Superior temporal gyrus (tissue), 1 donor: ENCODE measurements at regions not wholly inside any gene's neighbourhood (a gene's known extent, or its start where the extent isn't known, plus 50 kb on each side); places are given as distances from the start of the nearest gene placed in this dataset.

Source experiments
- DNase-seq: peaks from one replicate; pipeline ENCODE4 v3.0.0-alpha.2; 2016; ENCODE audit errors: extremely low spot score

DNA sequence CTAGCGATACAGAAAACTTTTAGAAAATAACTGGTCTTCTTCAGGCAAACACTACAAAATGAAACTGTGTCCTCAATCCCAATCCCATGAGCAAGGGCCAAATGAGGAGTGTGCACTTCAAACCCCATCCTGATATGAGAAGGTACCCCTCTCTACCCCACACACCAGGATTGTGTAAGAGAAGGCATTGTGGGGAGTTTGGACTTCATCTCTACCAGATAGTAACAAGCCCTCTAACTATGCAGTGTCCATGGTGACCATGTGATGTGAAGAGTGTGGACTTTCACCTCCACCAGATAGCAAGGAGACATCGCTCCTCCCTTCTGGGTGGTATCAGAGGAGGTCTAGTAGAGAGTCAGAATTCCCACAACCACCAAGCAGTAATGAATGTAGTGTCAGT is 769.3 kb downstream of the MECOM start:
- no peak for DNase-seq

DNA sequence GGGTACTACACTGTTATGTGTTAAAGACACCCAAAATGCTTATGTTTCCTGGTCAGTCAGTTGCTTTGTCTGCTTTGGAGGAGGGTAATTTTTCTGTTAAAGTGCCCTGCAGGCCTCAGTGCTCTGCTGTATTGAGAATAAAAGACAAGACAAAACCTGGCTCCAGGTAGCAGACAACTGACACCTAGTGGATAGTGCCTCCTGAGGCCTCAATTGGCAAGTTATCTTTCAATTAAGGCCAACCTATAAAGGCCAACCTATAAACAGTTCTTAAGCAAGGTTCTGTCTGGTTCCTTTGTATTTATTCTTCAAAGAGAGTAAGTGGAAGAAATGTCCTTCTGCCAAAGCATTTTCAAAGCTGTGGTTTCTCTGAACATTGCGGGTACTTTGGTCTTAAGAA is 773.8 kb downstream of the MECOM start:
- DNase-seq, result no peak

DNA sequence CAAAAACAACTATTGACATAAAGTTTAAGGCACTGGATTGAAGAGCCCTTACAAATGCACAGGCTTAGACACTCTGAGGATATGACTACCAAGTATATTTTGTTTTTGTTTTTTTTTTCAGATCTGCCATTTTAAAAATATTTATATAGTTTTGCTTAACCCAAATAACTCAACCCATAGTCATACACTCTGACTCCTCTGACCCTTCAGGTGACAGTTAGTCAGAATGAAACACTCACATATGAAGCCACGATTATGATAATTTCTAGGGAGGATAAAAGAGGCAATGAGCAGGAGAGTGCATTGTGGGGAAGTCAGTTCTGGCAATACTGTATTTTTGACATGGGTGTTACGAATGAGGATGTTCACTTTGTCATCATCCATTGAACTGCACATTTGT is 774.7 kb downstream of the MECOM start:
- DNase-seq, result no peak

DNA sequence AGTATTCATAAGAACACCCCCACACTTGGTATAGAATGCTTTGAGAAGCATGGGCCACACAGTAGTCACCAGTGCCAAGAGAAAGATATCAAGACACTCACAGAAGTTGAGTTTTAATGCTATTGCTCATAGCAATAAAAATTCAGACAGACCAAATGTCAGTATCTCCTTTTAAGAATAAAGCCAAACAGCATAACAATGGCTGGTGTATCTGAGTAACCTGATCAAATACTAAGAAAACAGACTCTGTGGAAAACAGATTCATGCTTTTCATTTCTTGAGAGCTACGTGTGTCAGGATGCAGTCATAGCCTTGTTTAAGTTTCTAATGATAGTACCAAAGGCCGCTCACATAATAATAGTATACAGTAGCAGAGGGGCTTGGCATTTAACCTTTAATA is 778.5 kb downstream of the MECOM start:
- no peak for DNase-seq

DNA sequence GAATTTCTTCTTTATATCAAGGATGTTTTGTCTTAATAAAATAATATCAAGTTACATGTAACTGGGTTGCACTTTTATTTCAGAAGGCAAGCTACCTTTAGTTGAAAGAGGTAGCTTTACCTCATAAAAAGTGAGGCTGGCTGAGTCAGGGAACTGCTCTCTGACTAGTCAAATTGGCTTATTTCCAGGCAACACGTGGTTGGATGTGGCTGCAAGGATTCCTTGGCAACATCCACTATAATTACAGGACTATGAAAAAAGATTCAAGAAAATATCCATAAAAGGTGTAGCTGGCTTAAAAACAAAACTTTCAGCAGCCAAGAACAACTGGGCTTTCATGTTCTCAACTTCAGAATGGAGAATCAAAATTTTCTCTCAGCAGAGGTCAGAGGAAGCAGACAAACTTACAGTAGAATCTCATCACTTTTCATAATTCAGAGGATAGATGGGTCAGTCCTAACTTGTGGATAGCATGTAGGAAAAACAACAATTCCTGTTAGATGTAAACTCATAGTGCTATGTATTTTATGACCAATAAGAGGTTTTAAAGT is 779.1 kb downstream of the MECOM start:
- DNase-seq, result no peak

DNA sequence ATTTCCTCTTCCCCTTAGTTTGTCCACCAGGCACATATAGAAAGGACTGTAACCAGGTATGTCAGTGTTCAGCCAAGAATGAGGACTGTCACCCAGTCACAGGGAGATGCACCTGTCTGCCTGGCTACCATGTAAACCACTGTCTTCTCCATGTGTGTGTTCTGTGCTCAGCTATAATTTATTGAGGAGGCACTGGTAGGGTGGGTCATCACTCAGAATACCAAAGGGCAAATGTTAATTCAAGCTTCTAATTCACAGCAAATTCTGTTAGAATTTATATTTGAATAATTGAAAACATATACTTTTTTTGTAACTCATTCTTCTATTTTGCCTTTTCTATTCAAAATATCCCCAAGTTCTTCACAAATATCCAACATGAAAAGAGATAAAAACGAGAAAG is 780.4 kb downstream of the MECOM start:
- DNase-seq, result no peak

DNA sequence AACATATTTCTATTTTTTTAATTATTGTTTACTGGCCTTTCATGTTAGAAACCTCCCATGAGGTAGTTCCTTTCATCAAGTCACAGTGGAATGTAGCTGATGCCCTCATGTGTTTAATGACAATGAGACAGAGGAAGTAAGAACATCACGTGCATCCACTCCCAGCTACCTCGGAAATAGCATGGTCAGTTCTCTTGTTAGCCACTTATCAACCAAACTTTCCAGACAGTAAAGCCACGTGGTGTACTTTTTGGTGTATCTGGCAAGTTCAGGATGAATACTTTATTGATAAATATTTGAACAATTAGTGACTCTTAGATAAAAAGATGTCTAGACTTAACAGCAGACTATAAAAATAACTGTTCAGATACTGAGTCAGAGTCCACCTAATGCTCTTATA is 781.7 kb downstream of the MECOM start:
- no peak for DNase-seq

DNA sequence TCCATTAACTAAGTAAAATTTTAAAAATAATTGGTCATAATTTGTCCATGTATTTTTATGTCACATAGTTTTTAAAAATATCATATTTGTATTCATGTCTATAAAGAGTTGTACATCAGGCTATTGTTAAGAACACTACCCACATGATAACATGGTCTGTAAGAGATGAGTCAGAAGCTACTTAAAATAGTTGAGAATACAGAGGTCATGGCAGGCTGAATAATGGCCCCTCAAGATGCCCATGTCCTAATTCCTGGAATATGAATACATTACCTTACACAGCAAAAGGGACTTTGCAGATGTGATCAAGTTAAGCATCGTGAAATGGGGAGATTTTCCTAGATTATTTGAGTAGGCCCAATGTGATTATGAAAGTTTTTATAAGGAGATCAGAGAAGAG is 782.9 kb upstream of the GOLIM4 start:
- no peak for DNase-seq

DNA sequence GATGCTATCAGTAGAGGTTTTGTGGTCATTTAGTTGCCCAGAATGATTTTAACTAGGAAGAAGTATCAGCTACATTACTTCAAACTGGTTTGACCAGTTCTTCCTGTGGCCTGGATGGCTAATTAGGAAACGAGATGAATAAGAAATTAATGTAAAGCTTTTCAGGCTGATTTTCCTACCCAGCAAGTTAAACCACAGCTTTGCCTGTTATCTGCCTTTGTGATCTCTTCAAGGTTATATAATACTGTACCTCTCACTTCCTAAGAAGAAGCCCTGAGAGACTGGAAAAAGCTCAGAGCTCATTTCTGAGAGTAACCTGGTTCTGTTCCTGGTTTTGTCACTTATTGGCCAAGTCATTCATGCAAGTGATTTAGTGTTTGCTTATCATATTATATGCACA is 782.2 kb upstream of the GOLIM4 start:
- no peak for DNase-seq

DNA sequence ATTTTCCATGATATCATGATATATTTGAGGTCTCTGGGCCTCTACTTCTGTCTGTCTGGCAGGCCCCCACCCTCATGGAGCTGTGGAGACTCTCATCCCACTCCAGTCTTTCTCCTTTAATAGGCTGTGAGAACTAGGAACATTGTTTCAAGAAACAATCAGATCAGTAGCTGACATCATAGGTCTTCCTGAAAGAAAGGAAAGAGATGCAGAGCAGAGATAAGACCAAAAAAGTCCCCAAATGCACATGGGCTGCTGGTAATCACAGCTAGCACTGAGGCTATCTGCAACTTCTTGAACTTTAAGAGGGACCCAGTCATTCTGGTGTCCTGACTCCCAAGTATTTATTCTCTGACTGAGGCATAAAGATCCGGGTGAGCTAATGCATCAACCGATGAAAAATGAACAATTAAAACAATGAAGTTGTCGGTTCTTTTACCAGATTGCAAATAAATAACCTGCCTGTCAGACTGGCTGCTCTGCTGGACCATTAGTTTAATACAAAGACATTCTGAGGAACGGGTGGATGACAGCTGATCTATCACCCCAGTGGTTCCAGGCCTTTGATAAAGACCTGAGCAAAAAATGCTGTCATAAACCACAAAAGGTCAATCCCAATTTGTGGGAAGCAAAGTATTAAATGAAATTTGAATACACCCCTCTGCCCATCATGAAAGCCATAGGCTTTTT is 780.8 kb upstream of the GOLIM4 start:
- no peak for DNase-seq

DNA sequence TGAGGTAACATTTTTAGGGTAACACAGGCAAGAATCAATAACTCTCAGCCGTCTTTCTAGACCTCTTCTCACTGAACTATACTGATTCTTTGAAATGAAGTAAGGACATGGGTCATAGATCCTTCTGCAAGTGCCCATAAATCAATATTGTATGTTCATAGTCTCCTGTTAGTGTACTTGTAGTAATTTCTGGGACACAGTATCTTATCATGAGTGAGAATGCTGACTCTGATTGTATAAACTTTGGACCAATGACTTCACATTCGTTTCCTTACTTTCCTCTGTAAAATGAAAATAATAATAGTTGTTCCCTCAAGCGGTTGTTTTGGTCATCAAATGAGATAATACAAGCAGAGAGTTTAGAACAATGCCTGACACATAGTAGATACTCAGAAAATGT is 777.1 kb upstream of the GOLIM4 start:
- DNase-seq, result no peak

DNA sequence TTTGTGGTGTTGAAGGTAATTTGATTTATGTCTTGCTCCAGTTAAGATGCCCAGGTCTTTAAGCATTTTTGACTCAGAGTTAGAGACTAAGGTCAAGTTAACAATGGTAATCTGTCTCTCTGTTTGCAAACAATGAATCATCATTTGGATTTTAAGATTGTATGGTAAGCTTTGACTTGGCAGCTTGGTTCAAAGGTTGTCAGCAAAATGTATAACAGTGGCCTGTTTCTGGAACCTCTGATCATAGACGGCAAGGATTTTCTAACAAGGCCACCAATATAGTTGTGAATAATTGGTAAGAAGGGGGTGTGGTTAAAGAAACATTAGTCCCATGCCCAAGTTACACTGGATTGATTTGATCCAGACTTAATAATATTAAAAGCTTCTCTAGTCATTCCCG is 775.2 kb upstream of the GOLIM4 start:
- no peak for DNase-seq

DNA sequence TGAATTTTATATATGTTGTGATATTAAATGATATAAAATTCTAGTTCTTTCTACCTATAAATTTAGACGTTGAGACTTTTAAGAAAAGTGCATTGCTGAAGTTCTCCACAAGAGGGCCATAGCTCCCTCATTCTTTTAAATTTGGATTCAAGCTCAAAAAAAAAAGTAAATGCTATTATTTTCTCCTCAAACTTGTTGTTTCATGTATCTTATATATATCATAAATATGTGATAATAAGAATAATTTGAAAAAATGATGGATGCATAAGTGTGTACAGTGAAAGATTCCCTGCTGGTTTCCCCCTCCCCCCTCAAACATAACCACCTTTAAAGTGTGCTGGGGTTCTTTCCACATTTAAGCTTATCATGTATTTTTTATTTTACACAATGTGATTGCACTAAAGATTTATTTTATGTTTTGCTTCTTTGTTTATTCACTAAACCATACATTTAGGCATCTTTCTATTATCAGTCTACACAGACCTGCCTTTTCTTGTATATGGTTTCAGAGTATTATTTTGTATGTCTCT is 769.4 kb upstream of the GOLIM4 start:
- peak; percentile 71 for DNase-seq

DNA sequence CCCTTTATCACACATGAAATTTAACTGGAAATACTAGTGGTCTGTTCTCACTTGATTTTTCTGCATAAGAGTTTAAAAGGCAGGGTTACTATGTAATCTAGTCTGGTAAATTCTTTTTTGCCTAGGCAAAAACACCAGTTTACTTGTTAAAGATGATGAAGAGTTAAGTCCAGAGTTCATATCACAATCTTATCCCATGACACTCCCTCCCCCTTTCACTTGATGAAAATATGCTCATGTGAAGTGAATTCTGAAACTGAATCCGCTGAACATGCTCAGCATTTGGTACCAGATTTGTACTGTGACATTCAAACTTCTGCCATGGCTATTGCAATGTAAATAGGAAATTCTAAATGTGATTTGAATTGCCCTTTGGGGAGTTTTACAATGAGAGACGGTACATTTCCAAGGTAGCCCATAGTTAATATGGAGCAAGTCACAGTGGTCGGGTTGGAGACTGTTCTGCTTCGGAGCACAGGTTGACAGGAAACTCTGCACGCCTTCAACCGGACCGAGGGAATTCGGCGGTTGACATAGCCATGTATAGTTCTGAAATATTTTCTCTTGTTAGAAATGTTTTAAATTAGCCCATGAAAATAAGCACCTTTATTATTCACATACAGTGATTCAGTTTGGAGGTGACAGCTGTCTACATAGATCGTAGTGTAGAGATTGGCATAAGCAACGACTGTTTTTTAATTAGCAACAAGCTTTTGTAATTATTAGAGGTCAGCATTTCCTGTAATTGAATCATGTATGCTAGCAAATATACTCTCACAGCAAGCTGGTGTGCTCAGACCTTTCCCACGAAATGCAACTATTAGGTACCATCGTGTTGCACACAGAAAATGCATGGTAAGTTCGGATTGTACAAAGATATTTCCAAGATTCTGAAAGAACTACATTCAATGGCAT is 768.6 kb upstream of the GOLIM4 start:
- no peak for DNase-seq

DNA sequence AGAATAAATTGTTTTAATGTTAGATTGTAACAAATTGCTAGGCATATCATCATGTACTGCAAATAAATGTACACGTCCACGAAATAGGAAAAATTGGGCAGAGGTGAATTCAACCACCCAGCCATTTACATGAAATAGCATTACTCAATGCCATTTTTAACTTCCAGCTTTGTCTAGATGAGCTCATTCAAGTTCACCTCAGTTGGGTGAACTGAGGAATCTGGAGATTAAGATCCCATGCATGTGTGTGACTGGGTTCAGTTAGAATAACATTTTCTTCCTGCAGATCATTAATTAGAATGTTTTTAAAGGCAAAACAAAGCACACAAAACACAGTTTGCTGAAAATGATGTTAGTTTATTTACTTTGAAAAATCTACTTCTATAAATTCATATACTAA is 767.8 kb upstream of the GOLIM4 start:
- no peak for DNase-seq

DNA sequence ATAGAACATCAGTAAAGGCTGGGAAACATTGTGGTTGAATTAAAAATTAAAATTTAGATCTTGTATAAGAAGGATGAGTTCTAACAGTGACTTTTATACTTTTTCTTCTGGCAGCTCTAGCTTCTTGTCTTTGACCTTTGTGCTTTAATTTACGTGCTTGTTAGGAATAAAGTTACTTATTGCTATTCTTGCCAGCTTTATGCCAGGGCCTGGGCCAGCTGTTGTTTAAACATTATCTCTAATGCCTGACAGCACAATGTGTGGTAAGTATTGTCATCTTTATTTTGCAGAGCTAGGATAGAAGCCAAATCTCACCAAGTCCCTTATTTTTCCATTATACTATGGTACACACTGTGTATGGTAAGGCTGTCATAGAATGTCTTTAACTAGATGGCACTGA is 766.7 kb upstream of the GOLIM4 start:
- no peak for DNase-seq

DNA sequence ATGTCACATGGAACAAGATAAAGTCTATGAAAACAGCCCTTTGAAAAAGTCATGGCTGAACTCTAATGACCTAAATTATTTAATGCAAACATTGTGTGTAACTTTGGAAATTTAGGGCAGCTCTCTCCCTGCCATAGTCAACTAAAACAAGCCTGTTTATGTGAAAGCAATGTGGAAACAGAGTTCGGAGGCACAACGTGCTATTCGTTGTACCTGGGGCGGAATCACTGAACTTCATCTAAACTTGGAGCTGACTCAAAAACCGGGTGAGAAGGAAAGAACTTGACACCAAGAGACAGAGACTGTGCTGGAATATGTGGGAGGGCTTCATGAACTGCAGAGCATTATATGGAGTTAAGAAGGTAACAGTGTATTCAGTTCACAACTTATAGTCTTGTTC is 764.9 kb upstream of the GOLIM4 start:
- no peak for DNase-seq

DNA sequence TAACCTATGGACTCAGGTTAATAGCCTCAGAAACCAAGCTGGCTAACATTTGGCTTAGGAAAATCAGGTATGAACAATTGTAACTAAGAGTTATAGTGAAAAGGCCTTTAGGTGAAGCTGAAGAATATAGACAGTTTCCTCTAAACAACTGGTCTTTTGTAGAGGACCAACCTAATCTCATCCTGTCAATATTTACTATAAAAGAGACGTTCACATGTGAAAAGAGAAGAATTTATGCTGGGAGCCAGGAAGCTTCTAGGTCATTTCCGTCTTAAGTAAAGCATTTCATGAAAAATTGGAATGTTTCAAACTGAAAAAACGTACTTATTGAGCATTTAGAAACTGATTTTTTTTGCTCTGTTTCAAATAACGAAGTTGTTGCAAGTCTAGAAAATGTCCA is 764.3 kb upstream of the GOLIM4 start:
- no peak for DNase-seq

DNA sequence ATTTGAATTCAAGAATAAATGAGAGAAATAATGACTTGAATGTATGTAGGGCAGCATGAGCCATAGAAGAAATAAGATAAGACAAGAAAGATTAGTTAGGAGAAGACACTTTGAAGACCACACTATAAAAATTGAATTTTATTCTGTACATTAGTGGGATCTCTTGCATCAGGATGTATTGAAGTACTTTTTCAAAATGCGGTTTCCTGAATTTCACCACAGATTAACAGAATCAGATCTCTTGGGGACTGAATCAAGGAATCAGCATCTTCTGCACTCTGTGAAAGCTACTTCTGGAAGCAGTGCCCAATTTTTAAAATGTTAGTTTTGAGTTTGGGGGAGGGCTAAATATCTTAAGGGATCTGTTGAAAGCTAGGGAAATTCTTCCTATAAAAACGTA is 763.9 kb upstream of the GOLIM4 start:
- no peak for DNase-seq

DNA sequence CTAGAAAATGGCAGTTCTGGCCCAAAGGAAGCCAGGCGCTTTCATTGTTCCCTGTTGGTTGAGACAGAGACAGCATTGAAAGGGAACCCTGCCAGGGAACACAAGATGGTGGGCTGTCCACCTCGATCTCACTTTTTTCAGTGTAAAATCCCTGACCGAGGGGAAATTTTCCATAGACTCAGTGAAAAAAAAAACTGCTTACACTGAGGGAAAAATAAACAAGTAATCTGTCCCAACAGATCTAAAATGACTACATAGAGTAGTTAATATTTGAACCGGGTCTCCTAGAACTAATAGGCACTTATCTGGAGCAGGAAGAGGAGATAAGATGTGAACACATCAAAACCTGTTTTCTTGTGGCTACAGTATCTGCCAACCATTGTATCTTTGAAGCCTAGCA is 763.4 kb upstream of the GOLIM4 start:
- DNase-seq, result no peak

DNA sequence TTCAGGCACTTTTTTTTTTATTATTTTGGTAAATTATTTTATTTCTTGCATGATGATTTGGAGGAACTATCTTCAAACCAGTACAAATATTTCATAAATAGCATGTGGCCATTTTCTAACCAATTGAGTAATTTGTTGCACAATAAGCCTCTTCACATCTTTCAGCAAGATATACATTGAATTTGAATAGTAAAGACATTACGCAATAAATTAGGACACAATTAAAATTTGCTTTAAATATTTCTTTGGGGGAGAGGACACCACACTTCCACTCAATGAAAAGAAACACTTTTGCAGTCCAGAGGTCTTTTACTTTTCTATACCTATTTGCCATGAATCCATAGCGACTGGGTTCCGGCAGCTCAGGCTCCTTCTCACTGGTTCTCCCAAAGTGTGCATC is 762.6 kb upstream of the GOLIM4 start:
- DNase-seq, result no peak

DNA sequence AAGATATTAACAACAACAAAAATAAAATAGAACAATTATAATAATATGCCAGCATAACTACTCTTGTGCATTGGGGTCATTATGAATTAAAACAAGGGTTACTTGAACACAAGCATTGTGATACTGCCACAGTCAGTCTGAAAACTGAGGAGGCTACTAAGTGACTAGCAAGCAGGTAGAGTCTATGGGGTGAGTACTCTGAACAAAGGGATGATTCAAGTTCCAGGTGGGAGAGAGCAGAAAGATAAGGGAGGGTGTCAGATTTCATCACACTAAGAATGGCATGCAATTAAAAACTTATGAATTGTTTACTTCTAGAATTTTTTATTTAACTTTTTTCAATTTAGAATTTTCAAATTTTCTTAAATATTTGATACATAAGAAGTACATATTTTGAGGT is 754.4 kb upstream of the GOLIM4 start:
- DNase-seq, result no peak
